H1 (cell line): ENCODE measurements at regions not wholly inside any gene's neighbourhood (a gene's known extent, or its start where the extent isn't known, plus 50 kb on each side); places are given as distances from the start of the nearest gene placed in this dataset.

Experiments
- BACH1 ChIP-seq: IDR thresholded peaks from 2 replicates; pipeline ENCODE4 v1.6.1; 2012; ENCODE audit warnings: low read length, improper control_type of control experiment
- FOSL1 ChIP-seq: IDR thresholded peaks from 2 replicates; pipeline ENCODE4 v1.6.1; 2011; ENCODE audit warnings: mild to moderate bottlenecking, low read depth, low read length, moderate library complexity; ENCODE audit not compliant: insufficient read depth
- RFX5 ChIP-seq: IDR thresholded peaks from 2 replicates; pipeline ENCODE4 v1.6.1; 2011; ENCODE audit warnings: low read depth, low read length, improper control_type of control experiment, borderline replicate concordance

GRCh38 chr14:44041700-44042099, 465.4 kb downstream of the FSCB start (continued):
- TF ChIP-seq RFX5 = no peak
- TF ChIP-seq FOSL1 = no peak
- TF ChIP-seq BACH1 = no peak
- TF ChIP-seq, all 59 proteins: peak for 0
